GM20000 (cell line): ENCODE measurements at regions not wholly inside any gene's neighbourhood (a gene's known extent, or its start where the extent isn't known, plus 50 kb on each side); places are given as distances from the start of the nearest gene placed in this dataset.

Experiments
- DNase-seq: peaks from one replicate; pipeline ENCODE4 v3.0.0; 2012; ENCODE audit warnings: low spot score
- CTCF ChIP-seq: IDR thresholded peaks from 2 replicates; pipeline ENCODE4 v1.5.1; 2012; ENCODE audit warnings: mild to moderate bottlenecking, control low read depth; ENCODE audit errors: extremely low read depth, missing control alignments

GRCh38 chr20:60808003-60808672 is 443.9 kb upstream of the CDH4 start:
- no peak for TF ChIP-seq CTCF
- no peak for DNase-seq

GRCh38 chr20:60808701-60809100 is 443.4 kb upstream of the CDH4 start:
- DNase-seq: no peak
- TF ChIP-seq CTCF: no peak

- no peak for TF ChIP-seq CTCF
These were observed 441.5 kb upstream of the CDH4 start for GRCh38 chr20:60810561-60810960.

GRCh38 chr20:60812561-60812960 is 439.5 kb upstream of the CDH4 start:
- no peak for TF ChIP-seq CTCF
- DNase-seq: no peak

More at GRCh38 chr20:60810561-60810960, 441.5 kb upstream of the CDH4 start:
- no peak for DNase-seq

GRCh38 chr20:60813066-60813465 is 439.0 kb upstream of the CDH4 start:
- no peak for DNase-seq
- TF ChIP-seq CTCF: no peak

- DNase-seq: no peak
- TF ChIP-seq CTCF: no peak
These were observed 436.4 kb upstream of the CDH4 start for GRCh38 chr20:60815656-60816055.

GRCh38 chr20:60816901-60817300 is 435.2 kb upstream of the CDH4 start:
- TF ChIP-seq CTCF: no peak
- DNase-seq: no peak
